Heart right ventricle (tissue), 16 donors: ENCODE measurements at regions not wholly inside any gene's neighbourhood (a gene's known extent, or its start where the extent isn't known, plus 50 kb on each side); places are given as distances from the start of the nearest gene placed in this dataset.

Source experiments
- ATAC-seq, 8 donors: fragments of 200-7000 bp; cut with Tn5 transposase; one replicate each; pipeline ENCODE4 v1.9.1; 2020; ENCODE audit warnings: mild to moderate bottlenecking in 8 of 8, moderate library complexity in 8 of 8, moderate number of reproducible peaks in 1 of 8
- DNase-seq, 2 donors: peaks; one replicate each; pipeline ENCODE4 v3.0.0-alpha.2; 2020
- H3K27ac ChIP-seq, 10 donors: fragments of 200-600 bp; sonication (generic) in 2 of 10; one replicate each; pipeline versions ENCODE4 v1.5.0 to v1.8.0; 2020 to 2022; ENCODE audit warnings: mild to moderate bottlenecking in 3 of 10
- H3K27me3 ChIP-seq, 7 donors: fragments of 200-600 bp; one replicate each; pipeline ENCODE4 v1.8.0; 2021 to 2022; ENCODE audit warnings: mild to moderate bottlenecking in 2 of 7
- H3K36me3 ChIP-seq, 9 donors: fragments of 200-600 bp; sonication (generic) in 1 of 9; one replicate each; pipeline versions ENCODE4 v1.5.0 to v1.8.0; 2020 to 2022; ENCODE audit warnings: mild to moderate bottlenecking in 2 of 9
- H3K4me1 ChIP-seq, 9 donors: fragments of 200-600 bp; sonication (generic) in 1 of 9; one replicate each; pipeline versions ENCODE4 v1.5.0 to v1.8.0; 2020 to 2022; ENCODE audit warnings: mild to moderate bottlenecking in 4 of 9
- H3K4me3 ChIP-seq, 10 donors: fragments of 200-600 bp; sonication (generic) in 2 of 10; one replicate each; pipeline versions ENCODE4 v1.5.0 to v1.8.0; 2020 to 2022; ENCODE audit warnings: mild to moderate bottlenecking in 7 of 10, moderate library complexity in 2 of 10
- H3K9me3 ChIP-seq, 11 donors: fragments of 200-600 bp in 10 of 11; sonication (generic) in 2 of 11; one replicate each; pipeline versions ENCODE4 v1.5.0 to v1.8.0; 2013 to 2022; ENCODE audit warnings: mild to moderate bottlenecking in 2 of 11, control low read depth in 1 of 11, moderate library complexity in 1 of 11
- CTCF ChIP-seq, 9 donors: fragments of 200-600 bp; sonication (generic) in 2 of 9; IDR thresholded peaks; one replicate each; pipeline versions ENCODE4 v1.5.0 to v1.8.0; 2021 to 2022; ENCODE audit warnings: antibody characterized with exemption in 9 of 9, mild to moderate bottlenecking in 5 of 9, moderate library complexity in 1 of 9
- WGBS, 2 donors: extraction: QIAGEN DNeasy Blood & Tissue Kit; methylation state at CpG; one replicate each; pipeline ENCODE4 v1.1.7; 2013; ENCODE audit warnings: inconsistent platforms in 1 of 2; 5-methylcytosine and 5-hydroxymethylcytosine counted together
- intact Hi-C, 10 donors: fragments of 100-400 bp; cut with DNase I; formaldehyde crosslinking; loops; one replicate each; pipeline versions ENCODE4 v1.11.1 to v1.14.2; 2022
- donor health status: Arrhythmogenic right ventricular cardiomyopathy.
- donor health status: ischemic (EF 13 %, LVEDD 7.1; RV severe dilation, severe dysfunction).
- donor health status: healthy with polysubstance abuse.
- donor health status: DM: no; HTN: yes; CAD: no.
- donor health status: DM: no; HTN: no; CAD: no.
- donor health status: ischemic (EF 25% LVEDD 6.9; RV normal size, moderate dysfunction).
- donor health status: ischemic (EF 25% LVEDD 5.7; RV mildly dilated, moderate dysfunction).
- donor health status: healthy.
- donor health status: DM: yes; HTN: yes; CAD: no.
- donor health status: Ischemic cardiomyopathy.
- donor health status: ischemic (EF 35%, LVEDD 5.7; RV mildly dilated, moderate dysfunction).
- donor health status: nonischemic (EF 11% LVEDD 7.7; RV severe dilation, severe dysfunction).
- donor health status: DM: yes; HTN: yes; CAD: no.
- donor health status: PGD.
- donor health status: ischemic (EF 29% LVEDD 5.4; RV normal size, mild dysfunction).
- donor health status: nonischemic (EF 23%, LVEDD 6.1; RV moderate dilation, normal function).

- peaks cover 0 to 3% (median 0%) of the 10 kb centered on the region in 9 donors for H3K4me1 ChIP-seq
- ATAC-seq, result no peak
- WGBS, 2 donors, result 70 to 73% methylated on average over 8 of the region's 8 CpGs
- peaks cover 0 to 8% (median 0%) of the 10 kb centered on the region in 11 donors for H3K9me3 ChIP-seq
- H3K4me3 ChIP-seq, result no peak overlapping the region
- H3K27ac ChIP-seq, result no peak overlapping the region
- no peak for DNase-seq
- intact Hi-C loops, result no loop called here
- no peak for TF ChIP-seq CTCF (IDR thresholded peaks at IDR 0.05)
- H3K36me3 ChIP-seq, result no peaks in the 10 kb centered on the region
- peaks cover 0 to 36% (median 9%) of the 10 kb centered on the region in 7 donors for H3K27me3 ChIP-seq
Measured at GRCh38 chr10:111131168-111131799, 54.5 kb downstream of the ADRA2A start.

GRCh38 chr10:111137007-111137406, 60.2 kb downstream of the ADRA2A start:
- TF ChIP-seq CTCF (IDR thresholded peaks at IDR 0.05), result no peak
- Histone ChIP-seq H3K4me1 (no peaks in the 10 kb centered on the region), H3K9me3 (peaks cover 0 to 8% (median 0%) of the 10 kb centered on the region in 11 donors), H3K36me3 (no peaks in the 10 kb centered on the region), H3K27me3 (peaks cover 0 to 37% (median 10%) of the 10 kb centered on the region in 7 donors), H3K27ac (no peak overlapping the region), H3K4me3 (no peak overlapping the region)
- WGBS, 2 donors, result 44% methylated on average over 6 of the region's 6 CpGs
- ATAC-seq (no peak), DNase-seq (no peak)
- intact Hi-C loops, result no loop called here

- no peak overlapping the region for H3K27ac ChIP-seq
- intact Hi-C loops, result no loop called here
- H3K36me3 ChIP-seq, result no peaks in the 10 kb centered on the region
- H3K4me1 ChIP-seq, result no peaks in the 10 kb centered on the region
- DNase-seq (no peak), ATAC-seq (no peak)
- peaks cover 0 to 37% (median 10%) of the 10 kb centered on the region in 7 donors for H3K27me3 ChIP-seq
- no peak for TF ChIP-seq CTCF (IDR thresholded peaks at IDR 0.05)
- peaks cover 0 to 8% (median 0%) of the 10 kb centered on the region in 11 donors for H3K9me3 ChIP-seq
- WGBS, 2 donors, result 41 to 54% methylated on average over 4 of the region's 4 CpGs
- no peak overlapping the region for H3K4me3 ChIP-seq
Measured at GRCh38 chr10:111137587-111137986, 60.8 kb downstream of the ADRA2A start.

- intact Hi-C loops, result no loop called here
- ATAC-seq (no peak), DNase-seq (no peak)
- peaks cover 0 to 40% (median 10%) of the 10 kb centered on the region in 7 donors for H3K27me3 ChIP-seq
- peaks cover 0 to 3% (median 0%) of the 10 kb centered on the region in 11 donors for H3K9me3 ChIP-seq
- 93 to 94% methylated on average over 7 of the region's 7 CpGs for whole genome bisulfite sequencing, 2 donors
- H3K4me3 ChIP-seq, result no peak overlapping the region
- no peak overlapping the region for H3K27ac ChIP-seq
- TF ChIP-seq CTCF (IDR thresholded peaks at IDR 0.05), result no peak
- no peaks in the 10 kb centered on the region for H3K4me1 ChIP-seq
- no peaks in the 10 kb centered on the region for H3K36me3 ChIP-seq
Measured at GRCh38 chr10:111138544-111138943, 61.7 kb downstream of the ADRA2A start.
